GM12872 (cell line): ENCODE measurements at regions not wholly inside any gene's neighbourhood (a gene's known extent, or its start where the extent isn't known, plus 50 kb on each side); places are given as distances from the start of the nearest gene placed in this dataset.

Experiments used
- TF ChIP-seq, protein P1 (sequence below): IDR thresholded peaks from 3 replicates; pipeline ENCODE4 v1.5.1; 2011; ENCODE audit warnings: low read depth, mild to moderate bottlenecking, low read length, moderate library complexity; ENCODE audit not compliant: insufficient read depth

- TF ChIP-seq, protein P1, sequence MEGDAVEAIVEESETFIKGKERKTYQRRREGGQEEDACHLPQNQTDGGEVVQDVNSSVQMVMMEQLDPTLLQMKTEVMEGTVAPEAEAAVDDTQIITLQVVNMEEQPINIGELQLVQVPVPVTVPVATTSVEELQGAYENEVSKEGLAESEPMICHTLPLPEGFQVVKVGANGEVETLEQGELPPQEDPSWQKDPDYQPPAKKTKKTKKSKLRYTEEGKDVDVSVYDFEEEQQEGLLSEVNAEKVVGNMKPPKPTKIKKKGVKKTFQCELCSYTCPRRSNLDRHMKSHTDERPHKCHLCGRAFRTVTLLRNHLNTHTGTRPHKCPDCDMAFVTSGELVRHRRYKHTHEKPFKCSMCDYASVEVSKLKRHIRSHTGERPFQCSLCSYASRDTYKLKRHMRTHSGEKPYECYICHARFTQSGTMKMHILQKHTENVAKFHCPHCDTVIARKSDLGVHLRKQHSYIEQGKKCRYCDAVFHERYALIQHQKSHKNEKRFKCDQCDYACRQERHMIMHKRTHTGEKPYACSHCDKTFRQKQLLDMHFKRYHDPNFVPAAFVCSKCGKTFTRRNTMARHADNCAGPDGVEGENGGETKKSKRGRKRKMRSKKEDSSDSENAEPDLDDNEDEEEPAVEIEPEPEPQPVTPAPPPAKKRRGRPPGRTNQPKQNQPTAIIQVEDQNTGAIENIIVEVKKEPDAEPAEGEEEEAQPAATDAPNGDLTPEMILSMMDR, result no peak
These were observed 1921.9 kb downstream of the OLFM4 start for GRCh38 chr13:54950546-54950945.

DNA sequence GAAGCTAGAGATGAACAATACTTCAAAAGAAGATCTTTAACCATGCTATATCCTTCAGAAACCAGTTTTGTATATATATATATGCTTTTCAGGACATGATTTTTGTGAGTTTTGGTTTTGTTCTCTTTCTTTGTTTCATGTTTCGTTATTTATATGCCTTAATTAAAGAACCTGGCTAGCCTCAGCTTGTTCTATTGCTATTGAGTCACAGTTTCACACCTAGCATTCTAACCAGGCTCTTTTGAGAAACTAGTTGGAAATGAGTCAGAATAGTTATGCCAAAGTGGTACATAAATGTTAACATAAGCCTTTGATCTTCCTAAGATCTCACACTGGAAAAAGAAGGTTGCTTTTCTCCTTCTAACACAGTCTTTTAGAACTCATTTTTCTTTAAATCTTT, 1925.2 kb downstream of the OLFM4 start:
- TF ChIP-seq, protein P1, result no peak

DNA sequence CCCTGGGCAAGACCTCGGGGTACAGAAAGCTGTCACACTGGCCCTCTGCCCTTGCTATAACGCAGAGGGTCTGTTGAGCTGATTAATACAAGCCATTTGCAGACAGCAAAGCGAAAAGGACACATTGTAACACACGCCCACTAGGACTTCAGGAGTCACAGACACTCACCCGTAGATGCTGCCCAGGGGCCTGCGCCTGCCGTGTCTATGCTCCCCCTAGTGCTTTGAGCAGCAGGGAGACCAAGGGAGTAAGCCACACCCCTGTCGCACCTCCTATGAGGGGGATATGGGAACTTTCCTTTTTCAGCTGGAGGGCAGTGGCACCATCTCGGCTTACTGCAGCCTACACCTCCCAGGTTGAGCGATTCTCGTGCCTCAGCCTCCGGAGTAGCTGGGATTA, 1930.2 kb downstream of the OLFM4 start:
- TF ChIP-seq, protein P1, result no peak

DNA sequence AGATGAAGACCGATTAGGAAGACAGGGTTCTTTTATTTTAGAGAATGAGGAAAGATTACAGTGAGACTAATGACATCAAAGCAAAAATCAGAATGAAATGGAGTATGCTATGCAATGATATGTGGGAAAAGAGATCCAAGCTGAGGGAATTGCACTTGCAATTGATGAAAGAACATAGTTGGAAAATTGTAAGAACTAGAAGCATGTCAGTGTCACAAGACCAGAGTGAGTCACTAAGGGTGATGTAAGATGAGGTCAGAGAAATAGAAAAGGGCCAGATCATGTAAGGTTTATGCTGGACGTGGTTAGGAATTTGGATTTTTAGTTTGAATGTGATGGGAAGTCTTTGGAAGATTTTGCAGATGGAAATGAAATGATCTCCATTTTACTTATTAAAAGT, 1937.3 kb downstream of the OLFM4 start:
- TF ChIP-seq, protein P1, result no peak

GRCh38 chr13:54972838-54973237, 1944.2 kb downstream of the OLFM4 start:
- TF ChIP-seq, protein P1, result no peak

GRCh38 chr13:54975676-54976075, 1947.1 kb downstream of the OLFM4 start:
- TF ChIP-seq, protein P1, result no peak

- TF ChIP-seq, protein P1, result no peak
These were observed 1952.0 kb downstream of the OLFM4 start for GRCh38 chr13:54980651-54981050.

- TF ChIP-seq, protein P1, result no peak
These were observed 1960.8 kb downstream of the OLFM4 start for GRCh38 chr13:54989418-54989817.
